ENCODE measurements at regions not wholly inside any gene's neighbourhood (a gene's known extent, or its start where the extent isn't known, plus 50 kb on each side); places are given as distances from the start of the nearest gene placed in this dataset.
A peak's percentile ranks its signal among the peaks of the same experiment; 100 is the strongest.

DNA sequence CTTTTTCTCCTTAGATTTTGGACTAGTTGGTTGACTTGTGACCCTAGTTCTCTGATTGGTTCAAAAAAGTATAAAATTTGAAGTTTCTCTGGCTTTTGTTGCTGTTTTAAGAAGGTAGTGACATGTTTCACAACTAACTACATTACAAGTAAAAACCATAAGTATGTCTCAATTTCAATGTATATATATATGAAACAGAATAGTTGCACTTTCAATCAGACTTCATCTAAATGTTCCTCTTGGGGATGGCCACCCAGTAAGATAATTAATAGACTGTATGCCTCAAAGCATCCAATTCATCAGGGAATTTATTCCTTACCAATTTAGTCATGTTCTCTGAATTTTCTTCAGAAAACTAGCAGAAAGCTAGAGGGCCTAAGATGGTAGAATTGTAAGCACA lies 259.7 kb downstream of the RPRM start:
- in situ Hi-C loops (cut with MboI; ENCODE audit: low pct_unique_long_range_greater_than_20kb, low sequenced_read_pairs) = no loop called here
- DNase-seq = no peak

- in situ Hi-C loops (cut with MboI; ENCODE audit: low pct_unique_long_range_greater_than_20kb, low sequenced_read_pairs) = no loop called here
- DNase-seq = no peak
Measured at GRCh38 chr2:153214337-153214736, 264.2 kb downstream of the RPRM start.

DNA sequence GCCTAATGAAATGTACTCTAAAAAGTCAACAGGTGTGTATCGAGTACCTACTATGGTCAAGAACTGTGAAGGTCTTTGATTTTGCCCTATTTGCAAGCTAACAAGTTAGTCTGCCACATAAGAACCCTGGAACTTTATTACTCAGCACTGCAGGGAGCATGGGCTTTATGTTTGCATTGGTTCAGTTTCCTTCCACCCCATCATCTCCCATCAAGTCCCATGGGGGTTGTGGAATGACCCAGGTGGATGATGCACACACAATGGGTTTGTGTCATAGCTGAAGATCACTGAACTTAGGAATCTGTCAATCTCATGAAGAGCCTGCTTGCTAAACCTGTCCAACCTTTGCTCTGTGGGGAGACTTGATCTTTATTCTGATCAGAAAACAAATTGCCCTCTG lies 265.5 kb downstream of the RPRM start:
- no peak for DNase-seq
- in situ Hi-C loops (cut with MboI; ENCODE audit: low pct_unique_long_range_greater_than_20kb, low sequenced_read_pairs) = no loop called here

DNA sequence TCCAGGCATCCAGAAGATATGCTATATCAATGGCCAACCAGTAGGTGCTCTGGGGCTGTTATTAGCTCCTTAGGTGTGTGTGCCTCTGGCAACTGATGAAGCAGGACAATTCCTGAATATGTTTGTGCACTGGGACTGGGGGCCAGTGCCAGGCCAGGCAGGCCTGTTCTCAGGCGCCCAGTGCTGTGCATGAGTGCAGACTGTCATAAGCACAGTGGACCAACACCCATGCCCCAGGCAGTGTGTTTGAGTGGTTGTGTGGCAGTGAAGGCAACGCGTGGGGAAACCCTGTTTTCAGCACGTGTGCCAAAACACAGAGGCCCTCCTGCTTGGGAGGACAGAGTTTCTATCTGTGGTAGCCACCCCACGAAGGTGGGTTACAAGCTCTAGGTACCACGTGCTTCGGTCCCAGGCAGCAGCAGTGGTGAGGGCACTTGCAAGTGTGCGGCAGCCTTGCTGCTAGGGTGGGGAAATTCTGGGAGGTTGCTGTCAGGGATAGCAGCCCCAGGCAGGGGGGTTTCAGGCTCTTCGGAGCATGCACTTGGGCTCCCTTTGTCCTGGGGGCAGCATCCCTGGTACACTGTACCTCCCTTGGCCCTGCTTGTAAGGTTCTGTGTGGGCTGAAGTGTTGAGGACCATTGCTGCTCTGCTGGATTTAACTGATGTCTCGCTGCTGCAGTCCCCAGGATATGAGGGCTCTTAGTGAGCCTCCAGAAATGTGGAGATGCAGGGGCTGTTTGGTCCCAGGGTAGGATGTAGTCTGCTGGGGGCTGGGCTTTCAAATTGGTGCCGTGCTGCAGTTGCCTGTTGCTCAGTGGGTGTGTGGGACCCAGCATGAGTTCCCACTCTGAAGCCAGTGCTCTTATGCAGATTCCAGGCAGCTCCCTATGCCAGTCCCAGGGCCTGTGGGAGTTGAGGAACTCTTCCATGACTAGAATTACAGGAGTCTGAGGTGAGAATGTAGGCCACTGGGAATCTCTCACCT lies 280.9 kb downstream of the RPRM start:
- in situ Hi-C loops (cut with MboI; ENCODE audit: low pct_unique_long_range_greater_than_20kb, low sequenced_read_pairs) = no loop called here
- DNase-seq = no peak

- DNase-seq = no peak
- in situ Hi-C loops (cut with MboI; ENCODE audit: low pct_unique_long_range_greater_than_20kb, low sequenced_read_pairs) = no loop called here
Measured at GRCh38 chr2:153196378-153197058, 282.0 kb downstream of the RPRM start.

- no peak for DNase-seq
- in situ Hi-C loops (cut with MboI; ENCODE audit: low pct_unique_long_range_greater_than_20kb, low sequenced_read_pairs) = no loop called here
Measured at GRCh38 chr2:153195342-153195741, 283.2 kb downstream of the RPRM start.

GRCh38 chr2:153189091-153189888 lies 289.3 kb downstream of the RPRM start:
- in situ Hi-C loops (cut with MboI; ENCODE audit: low pct_unique_long_range_greater_than_20kb, low sequenced_read_pairs) = no loop called here
- DNase-seq = no peak

DNA sequence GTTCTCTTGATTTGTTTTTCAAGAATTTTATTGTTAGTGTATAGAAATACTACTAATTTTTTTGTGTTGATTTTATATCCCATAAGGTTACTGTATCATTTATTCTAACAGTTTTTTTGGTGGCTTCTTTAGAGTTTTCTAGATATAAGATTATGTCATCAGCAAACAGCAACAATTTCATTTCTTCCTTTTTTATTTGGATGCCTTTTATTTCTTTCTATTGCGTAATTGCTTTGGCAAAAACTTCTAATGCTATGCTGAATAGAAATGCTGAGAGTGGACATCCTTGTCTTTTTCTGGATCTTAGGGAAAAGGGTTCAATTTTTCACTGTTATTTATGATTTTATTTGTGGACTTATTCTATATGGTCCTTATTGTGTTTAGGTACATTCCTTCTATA lies 298.8 kb downstream of the RPRM start:
- in situ Hi-C loops (cut with MboI; ENCODE audit: low pct_unique_long_range_greater_than_20kb, low sequenced_read_pairs) = no loop called here
- no peak for DNase-seq

- DNase-seq = no peak
- in situ Hi-C loops (cut with MboI; ENCODE audit: low pct_unique_long_range_greater_than_20kb, low sequenced_read_pairs) = no loop called here
Measured at GRCh38 chr2:153169609-153170008, 309.0 kb downstream of the RPRM start.

GRCh38 chr2:153165021-153165420 lies 313.5 kb downstream of the RPRM start:
- no peak for DNase-seq
- in situ Hi-C loops (cut with MboI; ENCODE audit: low pct_unique_long_range_greater_than_20kb, low sequenced_read_pairs) = no loop called here

- peak; percentile 34 for DNase-seq
- in situ Hi-C loops (cut with MboI; ENCODE audit: low pct_unique_long_range_greater_than_20kb, low sequenced_read_pairs) = no loop called here
Measured at GRCh38 chr2:153163055-153163454, 315.5 kb downstream of the RPRM start.

DNA sequence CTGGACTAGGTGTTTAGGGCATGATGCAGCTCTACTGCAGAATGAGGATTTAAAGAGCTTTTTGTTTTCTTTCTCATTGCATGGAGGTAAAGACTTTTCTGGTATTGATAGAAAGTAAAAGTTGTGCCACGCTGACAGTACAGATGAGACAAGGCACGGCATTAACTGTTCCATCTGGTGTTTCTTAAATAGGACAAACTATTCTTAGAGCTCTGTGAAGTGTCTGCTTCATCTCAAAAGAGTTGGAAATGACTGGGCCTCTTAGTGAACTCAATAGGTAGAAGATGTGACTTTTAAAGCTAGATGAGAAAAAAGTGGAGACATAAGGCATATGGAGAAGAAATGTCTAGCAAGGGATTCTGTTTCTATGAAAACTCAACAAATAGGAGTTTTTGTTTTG lies 321.8 kb downstream of the RPRM start:
- no peak for DNase-seq
- in situ Hi-C loops (cut with MboI; ENCODE audit: low pct_unique_long_range_greater_than_20kb, low sequenced_read_pairs) = no loop called here

GRCh38 chr2:153152036-153152435 lies 326.5 kb downstream of the RPRM start:
- DNase-seq = no peak
- in situ Hi-C loops (cut with MboI; ENCODE audit: low pct_unique_long_range_greater_than_20kb, low sequenced_read_pairs) = no loop called here

DNA sequence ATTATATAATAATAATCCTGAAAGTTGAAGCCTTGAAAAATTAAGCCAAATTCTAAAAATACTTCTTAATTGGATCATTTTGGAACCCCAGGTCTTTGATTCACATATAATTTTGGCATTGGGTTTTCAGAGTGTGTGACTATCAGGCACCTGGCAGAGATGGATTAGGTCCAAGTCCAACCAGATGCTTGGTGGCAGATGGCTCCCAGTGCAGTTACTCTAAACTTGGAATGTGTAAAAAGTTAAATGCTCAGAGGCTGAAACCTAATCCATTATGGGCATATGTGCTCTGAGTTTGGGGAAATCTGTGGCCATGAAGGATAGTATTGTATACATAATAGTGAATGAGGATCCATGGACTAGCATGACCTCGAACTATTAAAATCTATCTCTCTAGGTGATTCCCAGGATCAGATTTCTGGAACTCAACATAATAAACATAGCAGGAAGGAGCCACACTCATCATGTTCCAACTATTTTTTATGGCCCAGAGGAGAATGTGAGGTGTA lies 333.0 kb downstream of the RPRM start:
- DNase-seq = no peak
- in situ Hi-C loops (cut with MboI; ENCODE audit: low pct_unique_long_range_greater_than_20kb, low sequenced_read_pairs) = no loop called here

DNA sequence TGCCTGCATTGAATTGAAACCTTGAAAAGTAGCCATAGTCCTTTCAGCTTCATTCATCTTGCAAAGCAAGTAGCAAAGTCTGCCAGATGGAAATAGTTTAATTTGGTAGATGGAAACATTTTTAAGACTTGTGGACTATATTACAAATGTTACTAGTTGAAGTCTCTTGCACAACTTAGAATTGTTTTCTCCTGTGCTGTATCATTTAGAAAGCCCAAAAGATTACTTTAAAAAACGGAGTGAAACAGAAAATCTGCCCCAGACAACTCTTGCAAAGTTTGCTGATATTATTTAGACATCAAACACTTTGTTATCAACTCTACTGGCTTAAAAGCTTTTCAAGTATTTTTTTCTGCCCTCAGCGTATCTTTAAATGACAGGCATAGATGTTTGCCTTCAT lies 335.0 kb downstream of the RPRM start:
- DNase-seq = no peak
- in situ Hi-C loops (cut with MboI; ENCODE audit: low pct_unique_long_range_greater_than_20kb, low sequenced_read_pairs) = no loop called here

DNA sequence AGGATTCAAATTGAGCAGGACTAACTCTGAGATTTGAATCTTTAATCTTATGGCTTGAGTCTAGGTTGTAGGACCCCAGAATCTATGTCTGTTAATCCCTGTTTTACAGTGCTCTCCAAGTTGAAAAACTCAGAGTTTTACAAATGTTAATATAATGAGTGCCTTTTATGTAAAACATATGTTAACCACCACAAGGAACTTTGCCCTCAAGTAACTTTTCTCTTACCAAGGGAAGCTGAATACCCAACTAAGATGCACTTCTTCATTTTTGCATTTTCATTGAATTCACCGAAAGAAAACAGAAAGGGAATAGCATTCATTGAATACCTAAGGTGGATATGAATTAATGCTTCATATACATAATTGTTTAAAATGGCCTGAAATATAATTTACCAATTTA lies 338.1 kb downstream of the RPRM start:
- in situ Hi-C loops (cut with MboI; ENCODE audit: low pct_unique_long_range_greater_than_20kb, low sequenced_read_pairs) = no loop called here
- no peak for DNase-seq

GRCh38 chr2:153138651-153139375 lies 339.7 kb downstream of the RPRM start:
- no peak for DNase-seq
- in situ Hi-C loops (cut with MboI; ENCODE audit: low pct_unique_long_range_greater_than_20kb, low sequenced_read_pairs) = no loop called here

GRCh38 chr2:153136216-153136615 lies 342.3 kb downstream of the RPRM start:
- no peak for DNase-seq
- in situ Hi-C loops (cut with MboI; ENCODE audit: low pct_unique_long_range_greater_than_20kb, low sequenced_read_pairs) = no loop called here

- in situ Hi-C loops (cut with MboI; ENCODE audit: low pct_unique_long_range_greater_than_20kb, low sequenced_read_pairs) = no loop called here
- DNase-seq = no peak
Measured at GRCh38 chr2:153134725-153135124, 343.8 kb downstream of the RPRM start.

Data from KBM-7 (cell line).